ENCODE measurements at regions not wholly inside any gene's neighbourhood (a gene's known extent, or its start where the extent isn't known, plus 50 kb on each side); places are given as distances from the start of the nearest gene placed in this dataset.

- H3K27ac Mint-ChIP-seq: no peak overlapping the region
- Histone ChIP-seq H3K9ac (ENCODE audit: extremely low read depth, low read length, poor library complexity, severe bottlenecking) (no peak overlapping the region), H3K36me3 (ENCODE audit: control insufficient read depth, insufficient read depth, low read length) (no peaks in the 10 kb centered on the region), H3K9me3 (ENCODE audit: control insufficient read depth, low read length) (no peaks in the 10 kb centered on the region), H3K4me1 (ENCODE audit: control insufficient read depth, insufficient read depth, low read length) (no peaks in the 10 kb centered on the region), H3K27ac (ENCODE audit: low read depth, low read length) (peak overlapping the region; percentile 16), H3K27me3 (ENCODE audit: control insufficient read depth, insufficient read depth, low read length, poor library complexity, severe bottlenecking) (peaks cover 50% of the 10 kb centered on the region), H3K4me3 (ENCODE audit: low read length) (no peak overlapping the region)
- H3K4me3 Mint-ChIP-seq: no peak overlapping the region
- no peaks in the 10 kb centered on the region for H3K36me3 Mint-ChIP-seq (ENCODE audit: low read depth)
- WGBS, 2 experiments (ENCODE audit: insufficient coverage in 1 of 2, insufficient read length in 1 of 2): 80 to 89% methylated on average over 1 to 2 of the region's 2 CpGs
- no peak for TF ChIP-seq CTCF (conservative IDR thresholded peaks at IDR 0.05)
- no peaks in the 10 kb centered on the region for H3K9me3 Mint-ChIP-seq
- no peaks in the 10 kb centered on the region for H3K4me1 Mint-ChIP-seq
- DNase-seq: no peak
- peaks cover 59% of the 10 kb centered on the region for H3K27me3 Mint-ChIP-seq (ENCODE audit: insufficient read depth)
Measured at GRCh38 chr5:72653586-72653985, 146.4 kb upstream of the ZNF366 start.

GRCh38 chr5:72651779-72652178 is 144.6 kb upstream of the ZNF366 start:
- Mint-ChIP-seq H3K4me1 (peaks cover 9% of the 10 kb centered on the region), H3K27me3 (ENCODE audit: insufficient read depth) (peaks cover 71% of the 10 kb centered on the region), H3K4me3 (no peak overlapping the region), H3K9me3 (no peaks in the 10 kb centered on the region), H3K27ac (no peak overlapping the region), H3K36me3 (ENCODE audit: low read depth) (no peaks in the 10 kb centered on the region)
- Histone ChIP-seq H3K4me3 (ENCODE audit: low read length) (no peak overlapping the region), H3K9ac (ENCODE audit: extremely low read depth, low read length, poor library complexity, severe bottlenecking) (no peak overlapping the region), H3K9me3 (ENCODE audit: control insufficient read depth, low read length) (no peaks in the 10 kb centered on the region), H3K27me3 (ENCODE audit: control insufficient read depth, insufficient read depth, low read length, poor library complexity, severe bottlenecking) (peaks cover 41% of the 10 kb centered on the region), H3K36me3 (ENCODE audit: control insufficient read depth, insufficient read depth, low read length) (no peaks in the 10 kb centered on the region), H3K4me1 (ENCODE audit: control insufficient read depth, insufficient read depth, low read length) (no peaks in the 10 kb centered on the region), H3K27ac (ENCODE audit: low read depth, low read length) (no peak overlapping the region)
- DNase-seq: no peak
- no peak for TF ChIP-seq CTCF (conservative IDR thresholded peaks at IDR 0.05)

GRCh38 chr5:72651109-72651508 is 143.9 kb upstream of the ZNF366 start:
- no peak overlapping the region for H3K4me3 Mint-ChIP-seq
- H3K4me1 Mint-ChIP-seq: peaks cover 9% of the 10 kb centered on the region
- H3K9me3 Mint-ChIP-seq: no peaks in the 10 kb centered on the region
- DNase-seq: no peak
- H3K4me3 ChIP-seq (ENCODE audit: low read length): no peak overlapping the region
- no peak for TF ChIP-seq CTCF (conservative IDR thresholded peaks at IDR 0.05)
- no peaks in the 10 kb centered on the region for H3K36me3 ChIP-seq (ENCODE audit: control insufficient read depth, insufficient read depth, low read length)
- no peaks in the 10 kb centered on the region for H3K36me3 Mint-ChIP-seq (ENCODE audit: low read depth)
- WGBS, 2 experiments (ENCODE audit: insufficient coverage in 1 of 2, insufficient read length in 1 of 2): 92 to 100% methylated on average over 5 to 8 of the region's 8 CpGs
- no peak overlapping the region for H3K27ac Mint-ChIP-seq
- no peak overlapping the region for H3K27ac ChIP-seq (ENCODE audit: low read depth, low read length)
- H3K27me3 Mint-ChIP-seq (ENCODE audit: insufficient read depth): peaks cover 71% of the 10 kb centered on the region
- no peaks in the 10 kb centered on the region for H3K9me3 ChIP-seq (ENCODE audit: control insufficient read depth, low read length)
- H3K27me3 ChIP-seq (ENCODE audit: control insufficient read depth, insufficient read depth, low read length, poor library complexity, severe bottlenecking): peaks cover 43% of the 10 kb centered on the region
- no peaks in the 10 kb centered on the region for H3K4me1 ChIP-seq (ENCODE audit: control insufficient read depth, insufficient read depth, low read length)
- H3K9ac ChIP-seq (ENCODE audit: extremely low read depth, low read length, poor library complexity, severe bottlenecking): no peak overlapping the region
